SK-N-SH treated with all-trans-retinoic acid at 6 μM for 48 hours (cell line): ENCODE measurements at regions not wholly inside any gene's neighbourhood (a gene's known extent, or its start where the extent isn't known, plus 50 kb on each side); places are given as distances from the start of the nearest gene placed in this dataset.

Experiments used
- ATAC-seq: fragments of 200-7000 bp; cut with Tn5 transposase; 3 replicates; pipeline ENCODE4 v1.9.1; 2020; ENCODE audit warnings: mild to moderate bottlenecking, moderate library complexity
- ARNTL ChIP-seq: fragments of 450-650 bp; formaldehyde crosslinking; IDR thresholded peaks from 2 replicates; pipeline ENCODE4 v1.5.0; 2020; ENCODE audit warnings: low read depth, mild to moderate bottlenecking, moderate library complexity, borderline replicate concordance
- CSDC2 ChIP-seq: fragments of 250-450 bp; sonication (Bioruptor Pico); IDR thresholded peaks from 2 replicates; pipeline ENCODE4 v1.5.0; 2020; ENCODE audit warnings: mild to moderate bottlenecking, moderate library complexity
- CSRNP3 ChIP-seq: fragments of 250-450 bp; sonication (Bioruptor Pico); IDR thresholded peaks from 2 replicates; pipeline ENCODE4 v1.5.1; 2021; ENCODE audit warnings: mild to moderate bottlenecking, moderate library complexity
- ESRRG ChIP-seq: fragments of 250-450 bp; sonication (Bioruptor Pico); IDR thresholded peaks from 2 replicates; pipeline ENCODE4 v1.6.1; 2021; ENCODE audit warnings: mild to moderate bottlenecking
- GLIS3 ChIP-seq: fragments of 250-450 bp; sonication (Bioruptor Pico); IDR thresholded peaks from 2 replicates; pipeline ENCODE4 v1.5.0; 2020; ENCODE audit warnings: mild to moderate bottlenecking, moderate library complexity
- ISL1 ChIP-seq: fragments of 250-450 bp; sonication (Bioruptor Pico); IDR thresholded peaks from 2 replicates; pipeline ENCODE4 v2.1.2; 2022; ENCODE audit warnings: mild to moderate bottlenecking, moderate library complexity
- OSR1 ChIP-seq: fragments of 250-450 bp; sonication (Bioruptor Pico); IDR thresholded peaks from 2 replicates; pipeline ENCODE4 v1.8.0; 2022; ENCODE audit warnings: moderate library complexity, mild to moderate bottlenecking, inconsistent platforms
- PPARA ChIP-seq: fragments of 250-450 bp; sonication (Bioruptor Pico); IDR thresholded peaks from 2 replicates; pipeline ENCODE4 v1.5.0; 2020; ENCODE audit warnings: mild to moderate bottlenecking, borderline replicate concordance
- RARB ChIP-seq: fragments of 250-450 bp; sonication (Bioruptor Pico); IDR thresholded peaks from 2 replicates; pipeline ENCODE4 v1.8.0; 2021; ENCODE audit warnings: mild to moderate bottlenecking, moderate library complexity
- SNAI2 ChIP-seq: fragments of 250-450 bp; sonication (Bioruptor Pico); IDR thresholded peaks from 2 replicates; pipeline ENCODE4 v1.5.0; 2020; ENCODE audit warnings: mild to moderate bottlenecking, moderate library complexity
- TCF4 ChIP-seq: fragments of 250-450 bp; sonication (Bioruptor Pico); IDR thresholded peaks from 2 replicates; pipeline ENCODE4 v1.8.0; 2021; ENCODE audit warnings: mild to moderate bottlenecking, moderate library complexity, borderline replicate concordance
- TOX ChIP-seq: fragments of 250-450 bp; sonication (Bioruptor Pico); IDR thresholded peaks from 2 replicates; pipeline ENCODE4 v1.8.0; 2021; ENCODE audit warnings: mild to moderate bottlenecking, moderate library complexity, borderline replicate concordance
- ZC3H10 ChIP-seq: fragments of 250-450 bp; sonication (Bioruptor Pico); IDR thresholded peaks from 2 replicates; pipeline ENCODE4 v1.5.1; 2021; ENCODE audit warnings: mild to moderate bottlenecking, moderate library complexity
- ZFP30 ChIP-seq: fragments of 450-650 bp; formaldehyde crosslinking; IDR thresholded peaks from 2 replicates; pipeline ENCODE4 v1.5.0; 2022; ENCODE audit warnings: mild to moderate bottlenecking, moderate library complexity
- ZNF70 ChIP-seq: fragments of 450-650 bp; formaldehyde crosslinking; IDR thresholded peaks from 2 replicates; pipeline ENCODE4 v1.5.0; 2020; ENCODE audit warnings: mild to moderate bottlenecking, moderate library complexity
- ZNF8 ChIP-seq: fragments of 450-650 bp; formaldehyde crosslinking; IDR thresholded peaks from 2 replicates; pipeline ENCODE4 v1.5.0; 2020; ENCODE audit warnings: mild to moderate bottlenecking, moderate library complexity
- TF ChIP-seq, protein P1 (sequence below): fragments of 250-450 bp; sonication (Bioruptor Pico); IDR thresholded peaks from 2 replicates; pipeline ENCODE4 v1.8.0; 2020; ENCODE audit warnings: mild to moderate bottlenecking, moderate library complexity, borderline replicate concordance
- TF ChIP-seq, protein P2 (sequence below): fragments of 250-450 bp; sonication (Bioruptor Pico); IDR thresholded peaks from 2 replicates; pipeline ENCODE4 v1.5.0; 2020; ENCODE audit warnings: mild to moderate bottlenecking, moderate library complexity
- TF ChIP-seq, protein P3 (sequence below): fragments of 250-450 bp; sonication (Bioruptor Pico); IDR thresholded peaks from 2 replicates; pipeline ENCODE4 v1.8.0; 2021; ENCODE audit warnings: low read depth, mild to moderate bottlenecking, moderate library complexity, borderline replicate concordance
- TF ChIP-seq, protein P4 (sequence below): fragments of 250-450 bp; sonication (Bioruptor Pico); IDR thresholded peaks from 2 replicates; pipeline ENCODE4 v1.5.1; 2020; ENCODE audit warnings: low read depth, mild to moderate bottlenecking, moderate library complexity

GRCh38 chr3:147740928-147741327 is 331.8 kb downstream of the ZIC1 start:
- ATAC-seq, result no peak
- TF ChIP-seq, protein P1, sequence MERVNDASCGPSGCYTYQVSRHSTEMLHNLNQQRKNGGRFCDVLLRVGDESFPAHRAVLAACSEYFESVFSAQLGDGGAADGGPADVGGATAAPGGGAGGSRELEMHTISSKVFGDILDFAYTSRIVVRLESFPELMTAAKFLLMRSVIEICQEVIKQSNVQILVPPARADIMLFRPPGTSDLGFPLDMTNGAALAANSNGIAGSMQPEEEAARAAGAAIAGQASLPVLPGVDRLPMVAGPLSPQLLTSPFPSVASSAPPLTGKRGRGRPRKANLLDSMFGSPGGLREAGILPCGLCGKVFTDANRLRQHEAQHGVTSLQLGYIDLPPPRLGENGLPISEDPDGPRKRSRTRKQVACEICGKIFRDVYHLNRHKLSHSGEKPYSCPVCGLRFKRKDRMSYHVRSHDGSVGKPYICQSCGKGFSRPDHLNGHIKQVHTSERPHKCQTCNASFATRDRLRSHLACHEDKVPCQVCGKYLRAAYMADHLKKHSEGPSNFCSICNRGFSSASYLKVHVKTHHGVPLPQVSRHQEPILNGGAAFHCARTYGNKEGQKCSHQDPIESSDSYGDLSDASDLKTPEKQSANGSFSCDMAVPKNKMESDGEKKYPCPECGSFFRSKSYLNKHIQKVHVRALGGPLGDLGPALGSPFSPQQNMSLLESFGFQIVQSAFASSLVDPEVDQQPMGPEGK (CRISPR knock-in tag), result no peak
- TF ChIP-seq ZNF70 (CRISPR knock-in tag), result no peak
- TF ChIP-seq ESRRG (CRISPR knock-in tag), result no peak

DNA sequence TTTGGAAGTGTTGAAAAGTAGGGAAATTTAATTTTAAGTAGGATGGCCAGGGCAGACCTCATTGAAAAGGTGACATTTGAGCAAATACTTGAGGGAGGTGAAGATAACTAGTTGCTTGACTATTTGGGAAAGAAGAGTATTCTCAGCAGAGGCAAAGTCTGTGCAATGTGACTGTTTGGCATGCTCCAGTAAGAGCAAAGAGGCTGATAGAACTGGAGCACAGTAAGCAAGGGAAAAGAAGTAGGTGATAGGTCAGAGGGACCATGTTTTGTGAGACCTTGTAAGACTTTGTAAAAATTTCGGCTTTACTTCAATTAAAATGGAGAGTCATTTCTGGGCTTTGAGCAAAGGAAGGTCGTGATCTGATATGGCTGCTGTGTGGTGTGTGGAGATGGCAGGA is 335.8 kb downstream of the ZIC1 start:
- TF ChIP-seq GLIS3 (CRISPR knock-in tag), result no peak
- TF ChIP-seq, protein P2, sequence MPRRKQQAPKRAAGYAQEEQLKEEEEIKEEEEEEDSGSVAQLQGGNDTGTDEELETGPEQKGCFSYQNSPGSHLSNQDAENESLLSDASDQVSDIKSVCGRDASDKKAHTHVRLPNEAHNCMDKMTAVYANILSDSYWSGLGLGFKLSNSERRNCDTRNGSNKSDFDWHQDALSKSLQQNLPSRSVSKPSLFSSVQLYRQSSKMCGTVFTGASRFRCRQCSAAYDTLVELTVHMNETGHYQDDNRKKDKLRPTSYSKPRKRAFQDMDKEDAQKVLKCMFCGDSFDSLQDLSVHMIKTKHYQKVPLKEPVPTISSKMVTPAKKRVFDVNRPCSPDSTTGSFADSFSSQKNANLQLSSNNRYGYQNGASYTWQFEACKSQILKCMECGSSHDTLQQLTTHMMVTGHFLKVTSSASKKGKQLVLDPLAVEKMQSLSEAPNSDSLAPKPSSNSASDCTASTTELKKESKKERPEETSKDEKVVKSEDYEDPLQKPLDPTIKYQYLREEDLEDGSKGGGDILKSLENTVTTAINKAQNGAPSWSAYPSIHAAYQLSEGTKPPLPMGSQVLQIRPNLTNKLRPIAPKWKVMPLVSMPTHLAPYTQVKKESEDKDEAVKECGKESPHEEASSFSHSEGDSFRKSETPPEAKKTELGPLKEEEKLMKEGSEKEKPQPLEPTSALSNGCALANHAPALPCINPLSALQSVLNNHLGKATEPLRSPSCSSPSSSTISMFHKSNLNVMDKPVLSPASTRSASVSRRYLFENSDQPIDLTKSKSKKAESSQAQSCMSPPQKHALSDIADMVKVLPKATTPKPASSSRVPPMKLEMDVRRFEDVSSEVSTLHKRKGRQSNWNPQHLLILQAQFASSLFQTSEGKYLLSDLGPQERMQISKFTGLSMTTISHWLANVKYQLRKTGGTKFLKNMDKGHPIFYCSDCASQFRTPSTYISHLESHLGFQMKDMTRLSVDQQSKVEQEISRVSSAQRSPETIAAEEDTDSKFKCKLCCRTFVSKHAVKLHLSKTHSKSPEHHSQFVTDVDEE (CRISPR knock-in tag), result no peak
- no peak for TF ChIP-seq OSR1 (CRISPR knock-in tag)
- TF ChIP-seq ESRRG (CRISPR knock-in tag), result no peak
- TF ChIP-seq ARNTL, result no peak
- TF ChIP-seq CSDC2 (CRISPR knock-in tag), result no peak
- TF ChIP-seq, protein P3, sequence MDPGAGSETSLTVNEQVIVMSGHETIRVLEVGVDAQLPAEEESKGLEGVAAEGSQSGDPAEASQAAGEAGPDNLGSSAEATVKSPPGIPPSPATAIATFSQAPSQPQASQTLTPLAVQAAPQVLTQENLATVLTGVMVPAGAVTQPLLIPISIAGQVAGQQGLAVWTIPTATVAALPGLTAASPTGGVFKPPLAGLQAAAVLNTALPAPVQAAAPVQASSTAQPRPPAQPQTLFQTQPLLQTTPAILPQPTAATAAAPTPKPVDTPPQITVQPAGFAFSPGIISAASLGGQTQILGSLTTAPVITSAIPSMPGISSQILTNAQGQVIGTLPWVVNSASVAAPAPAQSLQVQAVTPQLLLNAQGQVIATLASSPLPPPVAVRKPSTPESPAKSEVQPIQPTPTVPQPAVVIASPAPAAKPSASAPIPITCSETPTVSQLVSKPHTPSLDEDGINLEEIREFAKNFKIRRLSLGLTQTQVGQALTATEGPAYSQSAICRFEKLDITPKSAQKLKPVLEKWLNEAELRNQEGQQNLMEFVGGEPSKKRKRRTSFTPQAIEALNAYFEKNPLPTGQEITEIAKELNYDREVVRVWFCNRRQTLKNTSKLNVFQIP (CRISPR knock-in tag), result no peak
- no peak for TF ChIP-seq TOX (CRISPR knock-in tag)
- TF ChIP-seq ZFP30 (CRISPR knock-in tag), result no peak
- no peak for TF ChIP-seq ZC3H10 (CRISPR knock-in tag)
- ATAC-seq, result no peak

DNA sequence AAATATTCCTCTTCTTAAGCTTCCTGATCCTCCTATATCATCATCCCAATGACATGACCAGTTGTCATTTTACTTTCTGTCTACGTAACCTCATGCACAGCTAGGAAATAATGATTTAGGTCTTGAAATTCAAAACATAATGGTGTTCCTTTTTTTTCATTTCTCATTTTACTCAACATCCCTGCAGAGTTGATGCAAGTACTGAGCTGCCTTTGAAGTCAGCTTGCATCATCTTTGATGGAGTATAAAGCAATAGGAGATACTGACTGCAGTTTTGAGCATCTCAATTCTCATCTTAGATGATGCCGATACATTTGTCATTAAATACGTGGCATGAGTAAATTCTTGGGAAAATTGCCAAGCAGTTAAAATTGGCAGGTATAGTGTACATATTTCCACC is 346.1 kb downstream of the ZIC1 start:
- TF ChIP-seq TCF4 (no peak), ZFP30 (CRISPR knock-in tag) (no peak), PPARA (CRISPR knock-in tag) (no peak), CSDC2 (CRISPR knock-in tag) (no peak), ISL1 (no peak), SNAI2 (CRISPR knock-in tag) (no peak), RARB (CRISPR knock-in tag) (no peak)
- ATAC-seq, result no peak

GRCh38 chr3:147756476-147756875 is 347.3 kb downstream of the ZIC1 start:
- ATAC-seq, result no peak
- TF ChIP-seq CSRNP3 (CRISPR knock-in tag) (no peak), ARNTL (no peak), CSDC2 (CRISPR knock-in tag) (no peak), GLIS3 (CRISPR knock-in tag) (no peak), ZNF70 (CRISPR knock-in tag) (no peak), ISL1 (no peak), ZNF8 (CRISPR knock-in tag) (no peak), SNAI2 (CRISPR knock-in tag) (no peak), OSR1 (CRISPR knock-in tag) (no peak), PPARA (CRISPR knock-in tag) (no peak), RARB (CRISPR knock-in tag) (no peak), TOX (CRISPR knock-in tag) (no peak)
- TF ChIP-seq, protein P4, sequence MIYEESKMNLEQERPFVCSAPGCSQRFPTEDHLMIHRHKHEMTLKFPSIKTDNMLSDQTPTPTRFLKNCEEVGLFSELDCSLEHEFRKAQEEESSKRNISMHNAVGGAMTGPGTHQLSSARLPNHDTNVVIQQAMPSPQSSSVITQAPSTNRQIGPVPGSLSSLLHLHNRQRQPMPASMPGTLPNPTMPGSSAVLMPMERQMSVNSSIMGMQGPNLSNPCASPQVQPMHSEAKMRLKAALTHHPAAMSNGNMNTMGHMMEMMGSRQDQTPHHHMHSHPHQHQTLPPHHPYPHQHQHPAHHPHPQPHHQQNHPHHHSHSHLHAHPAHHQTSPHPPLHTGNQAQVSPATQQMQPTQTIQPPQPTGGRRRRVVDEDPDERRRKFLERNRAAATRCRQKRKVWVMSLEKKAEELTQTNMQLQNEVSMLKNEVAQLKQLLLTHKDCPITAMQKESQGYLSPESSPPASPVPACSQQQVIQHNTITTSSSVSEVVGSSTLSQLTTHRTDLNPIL (CRISPR knock-in tag), result no peak
- TF ChIP-seq, protein P2 (CRISPR knock-in tag), result no peak
- TF ChIP-seq, all 23 proteins: peak for 0
